ENCODE measurements at regions not wholly inside any gene's neighbourhood (a gene's known extent, or its start where the extent isn't known, plus 50 kb on each side); places are given as distances from the start of the nearest gene placed in this dataset.

GRCh38 chrX:131633285-131633917, 89.5 kb downstream of the OR13H1 start:
- TF ChIP-seq EZH2 (IDR thresholded peaks at IDR 0.05; ENCODE audit: low read depth) (no peak), CTCF (conservative IDR thresholded peaks at IDR 0.05) (peak; percentile 96)

All from PC-9 (cell line).